Naive thymus-derived CD8-positive, alpha-beta T cell (primary cell): ENCODE measurements at regions not wholly inside any gene's neighbourhood (a gene's known extent, or its start where the extent isn't known, plus 50 kb on each side); places are given as distances from the start of the nearest gene placed in this dataset.

ENCODE experiments used
- ATAC-seq, 2 donors: fragments of 150-1000 bp; cut with Tn5 transposase in 1 of 2; sonication (Bioruptor Pico), chemical (Tn5 transposase) in 1 of 2; 1 replicate in 1 of 2; 2 replicates in 1 of 2; pipeline ENCODE4 v1.10.0; 2021; ENCODE audit warnings: mild to moderate bottlenecking in 2 of 2, moderate library complexity in 2 of 2
- POLR2A ChIA-PET: fragments of 350-600 bp; sonication (Branson Sonifier 250); formaldehyde crosslinking; loops from one replicate; lab custom pipeline; 2021; ENCODE audit warnings: antibody characterized with exemption; lab: Charles Lee
- DNase-seq, 10 donors: peaks; one replicate each; pipeline versions ENCODE4 v3.0.0 to v3.0.0-alpha.2; 2020 to 2022
- H3K27ac Mint-ChIP-seq, 10 donors: one replicate each; pipeline ENCODE4 v1.8.0; 2020 to 2022; ENCODE audit warnings: mild to moderate bottlenecking in 10 of 10, mixed read lengths in 10 of 10, moderate library complexity in 4 of 10, inconsistent platforms in 1 of 10
- H3K27me3 Mint-ChIP-seq, 5 donors: one replicate each; pipeline ENCODE4 v1.8.0; 2021 to 2022; ENCODE audit warnings: mixed read lengths in 5 of 5
- H3K36me3 Mint-ChIP-seq, 3 donors: one replicate each; pipeline ENCODE4 v1.8.0; 2020 to 2022; ENCODE audit warnings: mixed read lengths in 3 of 3, mild to moderate bottlenecking in 2 of 3, inconsistent platforms in 1 of 3
- H3K4me1 Mint-ChIP-seq, 4 donors: one replicate each; pipeline ENCODE4 v1.8.0; 2021 to 2022; ENCODE audit warnings: mixed read lengths in 4 of 4
- H3K4me3 Mint-ChIP-seq, 10 donors: one replicate each; pipeline ENCODE4 v1.8.0; 2020 to 2022; ENCODE audit warnings: mild to moderate bottlenecking in 10 of 10, mixed read lengths in 10 of 10, moderate library complexity in 6 of 10, inconsistent platforms in 1 of 10
- H3K9me3 Mint-ChIP-seq, 9 donors: one replicate each; pipeline ENCODE4 v1.8.0; 2020 to 2022; ENCODE audit warnings: mixed read lengths in 9 of 9, mild to moderate bottlenecking in 3 of 9, inconsistent platforms in 1 of 9, moderate library complexity in 1 of 9

DNA sequence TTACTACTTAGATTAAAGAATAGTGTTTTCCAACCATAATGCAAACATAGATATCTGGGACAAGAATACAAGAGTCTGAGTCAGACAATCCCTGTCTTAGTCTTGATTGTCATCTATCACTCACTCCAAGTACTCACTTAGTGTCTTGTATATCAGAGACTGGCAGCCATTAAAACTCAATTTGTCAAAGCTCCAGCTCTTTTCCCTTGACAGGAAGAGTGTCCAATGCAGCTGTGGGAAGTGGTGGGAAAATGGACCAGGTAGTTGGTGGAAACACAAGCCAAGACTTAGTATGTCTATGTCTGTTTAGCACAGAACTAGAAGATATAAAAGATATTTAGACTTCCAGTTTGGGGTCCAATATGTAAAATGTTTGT, 271.6 kb upstream of the CLEC14A start:
- no peak overlapping the region for H3K27ac Mint-ChIP-seq
- peaks cover 0 to 20% (median 2%) of the 10 kb centered on the region in 5 donors for H3K27me3 Mint-ChIP-seq
- H3K36me3 Mint-ChIP-seq, result no peaks in the 10 kb centered on the region
- POLR2A ChIA-PET, result no interaction called here
- ATAC-seq (no peak), DNase-seq (no peak)
- peaks cover 0 to 10% (median 0%) of the 10 kb centered on the region in 9 donors for H3K9me3 Mint-ChIP-seq
- no peak overlapping the region for H3K4me3 Mint-ChIP-seq
- H3K4me1 Mint-ChIP-seq, result no peaks in the 10 kb centered on the region

DNA sequence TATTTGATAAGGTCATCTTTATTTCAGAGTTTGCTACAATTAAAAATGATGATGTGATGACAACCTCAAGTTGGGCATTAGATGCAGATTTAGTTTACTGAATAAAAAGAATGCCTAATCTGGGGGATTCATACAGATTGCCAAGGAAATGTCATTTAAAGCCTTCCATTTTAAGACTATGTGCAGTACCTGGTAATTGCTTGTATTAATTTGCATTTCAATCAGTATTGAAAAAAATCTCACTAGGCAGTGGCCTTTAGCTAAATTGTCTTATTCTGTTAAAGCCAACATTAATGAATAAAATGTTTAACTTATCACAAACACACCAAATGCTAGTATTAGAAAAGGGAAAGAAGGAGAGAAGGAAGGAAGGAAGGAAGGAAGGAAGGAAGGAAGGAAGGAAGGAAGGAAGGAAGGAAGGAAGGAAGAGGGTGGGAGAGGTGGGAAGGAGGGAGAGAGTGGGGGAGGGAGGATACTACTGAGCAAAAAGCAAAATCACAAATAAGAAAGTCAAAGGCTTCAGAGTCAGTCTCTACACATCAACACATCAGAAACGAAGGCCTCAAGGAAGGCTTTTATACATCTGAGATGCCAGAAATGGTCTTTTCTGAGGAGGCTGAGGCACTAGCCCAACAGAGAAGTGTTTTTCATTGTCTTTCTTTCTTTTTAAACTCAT, 271.1 kb upstream of the CLEC14A start:
- no peaks in the 10 kb centered on the region for H3K4me1 Mint-ChIP-seq
- POLR2A ChIA-PET, result no interaction called here
- peaks cover 0 to 10% (median 0%) of the 10 kb centered on the region in 9 donors for H3K9me3 Mint-ChIP-seq
- no peak overlapping the region for H3K4me3 Mint-ChIP-seq
- no peaks in the 10 kb centered on the region for H3K36me3 Mint-ChIP-seq
- H3K27ac Mint-ChIP-seq, result no peak overlapping the region
- peaks cover 0 to 20% (median 2%) of the 10 kb centered on the region in 5 donors for H3K27me3 Mint-ChIP-seq
- ATAC-seq (no peak), DNase-seq (no peak)

DNA sequence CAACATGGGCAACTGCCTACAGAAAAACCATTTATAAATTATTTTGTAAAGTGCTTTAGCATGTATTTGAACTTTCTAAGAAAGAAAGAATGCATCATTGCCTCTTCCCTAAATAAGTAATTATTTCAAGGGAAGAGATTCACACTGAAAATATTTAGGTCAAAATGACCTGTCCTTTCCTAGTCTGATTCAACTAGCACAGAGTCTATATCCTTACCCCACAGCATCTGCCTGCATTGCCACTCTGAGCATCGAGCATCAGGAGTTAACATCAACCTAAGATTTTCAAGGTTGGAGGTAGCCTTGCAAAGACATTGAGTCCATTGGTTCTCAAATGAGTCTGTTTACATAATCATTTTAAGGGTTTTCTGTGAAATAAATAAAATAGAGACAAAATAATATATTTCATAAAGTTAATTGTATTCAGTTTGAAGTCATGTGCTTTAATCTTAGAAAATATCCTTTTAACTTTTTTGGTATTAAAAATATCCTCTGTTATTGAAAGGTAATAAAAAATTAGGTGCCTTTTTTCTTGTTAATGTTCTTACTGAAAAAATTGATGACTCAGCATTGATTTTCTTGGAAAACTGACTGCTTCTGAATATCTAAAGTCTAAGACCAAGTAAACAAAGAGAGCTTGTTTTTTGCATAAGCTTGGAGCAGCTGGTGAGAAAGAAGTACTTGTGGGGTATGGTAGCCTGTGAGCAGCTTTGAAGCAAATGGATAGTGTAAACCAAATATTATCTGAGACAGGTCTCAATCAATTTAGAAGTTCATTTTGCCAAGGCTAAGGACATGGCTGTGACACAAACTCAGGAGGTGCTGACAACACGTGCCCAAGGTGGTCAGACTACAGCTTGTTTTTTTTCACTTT, 269.0 kb upstream of the CLEC14A start:
- DNase-seq (no peak), ATAC-seq (no peak)
- H3K27ac Mint-ChIP-seq, result no peak overlapping the region
- H3K9me3 Mint-ChIP-seq, result peaks cover 0 to 10% (median 0%) of the 10 kb centered on the region in 9 donors
- no peaks in the 10 kb centered on the region for H3K36me3 Mint-ChIP-seq
- H3K27me3 Mint-ChIP-seq, result peaks cover 0 to 20% (median 2%) of the 10 kb centered on the region in 5 donors
- no peak overlapping the region for H3K4me3 Mint-ChIP-seq
- POLR2A ChIA-PET, result no interaction called here
- no peaks in the 10 kb centered on the region for H3K4me1 Mint-ChIP-seq

DNA sequence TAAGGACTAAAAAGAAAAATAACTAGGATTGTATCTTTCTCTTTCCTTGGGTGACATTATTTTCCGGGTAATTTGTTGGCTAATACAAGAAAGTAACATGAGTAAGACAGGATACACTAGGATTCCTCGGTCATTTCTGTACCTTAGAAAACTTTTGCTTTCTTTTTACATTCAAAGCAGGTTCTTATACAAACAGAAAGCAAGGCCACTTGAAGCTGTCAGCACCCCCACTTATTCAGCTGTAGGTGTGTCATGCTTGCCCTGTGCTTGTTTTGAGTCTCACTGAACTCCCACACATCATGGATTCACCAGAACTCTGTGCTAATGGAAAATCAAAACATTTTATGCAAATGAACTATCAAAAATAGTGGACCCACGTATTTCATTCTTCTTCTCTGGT, 266.8 kb upstream of the CLEC14A start:
- Mint-ChIP-seq H3K36me3 (no peaks in the 10 kb centered on the region), H3K4me3 (no peak overlapping the region), H3K27me3 (peaks cover 0 to 13% (median 2%) of the 10 kb centered on the region in 5 donors), H3K9me3 (peaks cover 0 to 10% (median 0%) of the 10 kb centered on the region in 9 donors), H3K27ac (no peak overlapping the region), H3K4me1 (no peaks in the 10 kb centered on the region)
- POLR2A ChIA-PET, result no interaction called here
- DNase-seq (no peak), ATAC-seq (no peak)

DNA sequence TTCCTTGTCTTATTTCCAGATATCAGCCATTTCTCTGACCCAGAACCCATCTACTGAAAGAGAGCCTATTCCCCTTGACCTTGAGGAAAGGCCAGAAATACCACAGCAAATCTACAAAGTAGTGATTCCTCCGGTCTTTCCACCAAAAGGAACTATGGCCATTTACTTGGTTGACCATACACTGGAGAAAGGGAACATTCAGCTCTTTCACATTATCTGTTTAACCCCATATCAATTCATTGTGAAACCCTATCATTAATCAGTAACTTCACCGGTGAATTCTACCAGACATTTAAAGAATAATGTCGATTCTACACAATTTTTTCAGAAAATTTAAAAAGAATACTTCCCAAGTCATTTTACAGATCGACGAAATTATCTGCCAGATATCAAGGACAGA, 265.7 kb upstream of the CLEC14A start:
- Mint-ChIP-seq H3K4me3 (no peak overlapping the region), H3K36me3 (no peaks in the 10 kb centered on the region), H3K9me3 (peaks cover 0 to 4% (median 0%) of the 10 kb centered on the region in 9 donors), H3K27ac (no peak overlapping the region), H3K4me1 (no peaks in the 10 kb centered on the region), H3K27me3 (peaks cover 0 to 1% (median 0%) of the 10 kb centered on the region in 5 donors)
- DNase-seq (no peak), ATAC-seq (no peak)
- POLR2A ChIA-PET, result no interaction called here

DNA sequence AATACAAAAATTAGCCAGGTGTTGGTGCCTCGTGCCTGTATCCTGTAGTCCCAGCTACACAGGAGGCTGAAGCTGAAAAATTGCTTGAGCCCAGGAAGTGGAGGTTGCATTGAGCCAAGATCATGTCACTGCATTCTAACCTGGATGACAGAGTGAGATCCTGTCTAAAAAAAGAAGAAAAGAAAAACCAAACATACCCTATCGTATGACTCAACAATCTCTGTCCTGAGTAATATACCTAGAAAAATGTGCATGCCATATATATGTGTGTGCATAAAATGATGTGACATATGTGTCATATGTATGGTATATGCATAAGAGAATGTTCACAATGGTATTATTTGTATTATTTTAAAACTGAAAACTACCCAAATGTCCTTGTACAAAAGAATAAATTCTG, 261.5 kb upstream of the CLEC14A start:
- DNase-seq, result no peak
- ATAC-seq, result no peak
- Mint-ChIP-seq H3K27me3 (no peaks in the 10 kb centered on the region), H3K4me1 (no peaks in the 10 kb centered on the region), H3K27ac (no peak overlapping the region), H3K9me3 (peaks cover 0 to 4% (median 0%) of the 10 kb centered on the region in 9 donors), H3K36me3 (no peaks in the 10 kb centered on the region), H3K4me3 (no peak overlapping the region)
- POLR2A ChIA-PET, result no interaction called here

DNA sequence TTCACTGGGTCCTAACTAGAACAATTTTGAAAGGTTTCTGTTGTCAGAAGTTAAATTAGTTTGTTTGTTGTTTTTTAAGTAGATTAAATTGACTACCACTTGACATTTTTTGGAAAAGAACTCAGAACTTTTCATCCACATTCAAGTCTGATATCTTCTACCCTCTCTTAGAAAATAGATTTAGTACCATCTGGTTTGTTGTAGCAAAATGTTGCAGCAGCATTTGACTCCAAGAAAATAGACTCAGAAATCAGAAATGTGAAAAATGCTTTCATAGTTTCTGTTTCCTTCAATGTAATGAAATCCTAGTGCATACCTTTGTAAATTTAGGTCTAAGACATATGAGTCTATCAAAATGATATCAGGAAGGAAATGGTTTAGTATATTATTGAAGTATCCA, 256.3 kb upstream of the CLEC14A start:
- H3K36me3 Mint-ChIP-seq, result no peaks in the 10 kb centered on the region
- ATAC-seq (no peak), DNase-seq (no peak)
- H3K27me3 Mint-ChIP-seq, result peaks cover 0 to 13% (median 3%) of the 10 kb centered on the region in 5 donors
- H3K27ac Mint-ChIP-seq, result no peak overlapping the region
- H3K4me1 Mint-ChIP-seq, result no peaks in the 10 kb centered on the region
- POLR2A ChIA-PET, result no interaction called here
- H3K4me3 Mint-ChIP-seq, result no peak overlapping the region
- peaks cover 0 to 2% (median 0%) of the 10 kb centered on the region in 9 donors for H3K9me3 Mint-ChIP-seq

DNA sequence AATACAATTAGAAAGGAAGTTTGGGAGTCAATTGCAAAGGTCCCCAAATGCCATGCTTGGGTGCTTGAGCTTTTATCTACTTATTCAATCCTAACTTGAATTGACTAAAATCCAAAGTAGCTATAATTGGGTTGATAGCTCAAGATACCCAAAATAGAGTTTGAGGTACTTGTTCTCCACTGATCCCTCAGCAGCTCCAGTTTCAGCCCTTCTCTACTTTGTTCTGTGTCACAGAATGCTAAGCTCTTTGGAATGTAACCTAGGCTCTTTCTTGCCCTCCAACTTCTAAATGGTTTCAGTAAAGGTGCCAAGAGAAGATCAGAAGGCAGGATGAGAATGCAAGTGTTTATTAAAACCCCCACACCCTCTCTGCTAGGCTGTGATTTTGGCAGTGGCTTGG, 251.4 kb upstream of the CLEC14A start:
- no peak for ATAC-seq
- H3K27ac Mint-ChIP-seq, result no peak overlapping the region
- DNase-seq, result no peak
- H3K9me3 Mint-ChIP-seq, result peaks cover 0 to 3% (median 0%) of the 10 kb centered on the region in 9 donors
- POLR2A ChIA-PET, result no interaction called here
- no peak overlapping the region for H3K4me3 Mint-ChIP-seq
- peaks cover 0 to 20% (median 4%) of the 10 kb centered on the region in 5 donors for H3K27me3 Mint-ChIP-seq
- no peaks in the 10 kb centered on the region for H3K36me3 Mint-ChIP-seq
- H3K4me1 Mint-ChIP-seq, result no peaks in the 10 kb centered on the region

DNA sequence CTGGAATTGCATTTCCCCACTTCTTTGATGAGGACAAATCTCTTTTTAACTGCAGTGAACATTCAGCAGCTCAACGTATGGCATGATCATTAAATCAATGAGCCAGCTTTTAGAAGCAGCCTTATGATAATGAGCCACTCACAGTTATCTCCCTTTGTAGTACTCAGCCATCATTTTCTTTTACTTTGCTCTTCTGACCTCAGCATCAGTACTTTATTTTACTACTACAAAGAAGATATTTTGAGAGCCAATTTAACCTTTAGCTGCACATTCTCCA, 250.0 kb upstream of the CLEC14A start:
- no peak for ATAC-seq
- POLR2A ChIA-PET, result no interaction called here

DNA sequence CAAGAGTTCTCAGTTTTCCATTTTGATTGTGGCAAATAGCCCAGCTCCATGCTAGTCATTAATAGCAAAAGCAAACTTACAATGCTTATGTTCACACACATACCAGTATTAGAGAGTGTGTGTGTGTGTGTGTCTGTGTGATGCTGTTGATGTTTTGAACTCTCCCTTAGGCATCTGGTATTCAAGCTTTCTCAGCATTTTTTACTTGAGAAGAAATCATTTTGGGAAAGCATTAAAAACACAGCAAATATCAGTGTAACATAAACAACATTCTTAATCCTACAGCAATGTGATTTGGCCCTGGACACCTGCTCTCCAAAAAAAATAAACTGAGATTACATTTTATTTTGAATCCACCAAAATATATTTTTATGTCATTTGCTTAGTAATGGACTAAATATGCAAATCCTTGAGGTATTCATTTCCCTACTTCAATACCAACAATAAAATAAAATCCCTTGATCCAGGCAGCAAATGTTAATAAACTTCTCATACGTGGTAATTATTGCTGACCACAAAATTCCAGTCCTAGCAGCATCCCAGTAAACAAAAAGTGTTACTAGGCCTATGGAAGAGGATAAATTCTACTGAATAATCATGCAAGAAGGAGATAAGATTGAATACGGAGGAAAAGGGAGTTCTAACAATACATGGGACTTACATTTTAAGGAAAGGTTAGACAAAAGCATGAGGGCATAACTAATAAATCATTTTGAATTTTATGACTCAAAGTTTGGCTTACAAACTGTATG, 249.5 kb upstream of the CLEC14A start:
- Mint-ChIP-seq H3K36me3 (no peaks in the 10 kb centered on the region), H3K9me3 (peaks cover 0 to 9% (median 0%) of the 10 kb centered on the region in 9 donors), H3K4me3 (no peak overlapping the region), H3K27me3 (peaks cover 0 to 21% (median 5%) of the 10 kb centered on the region in 5 donors), H3K4me1 (no peaks in the 10 kb centered on the region), H3K27ac (no peak overlapping the region)
- ATAC-seq, result no peak
- no peak for DNase-seq
- POLR2A ChIA-PET, result no interaction called here

More for the DNA sequence above, 250.0 kb upstream of the CLEC14A start:
- H3K36me3 Mint-ChIP-seq, result no peaks in the 10 kb centered on the region
- H3K9me3 Mint-ChIP-seq, result peaks cover 0 to 4% (median 0%) of the 10 kb centered on the region in 9 donors
- H3K27me3 Mint-ChIP-seq, result peaks cover 0 to 21% (median 5%) of the 10 kb centered on the region in 5 donors
- H3K4me1 Mint-ChIP-seq, result no peaks in the 10 kb centered on the region
- H3K27ac Mint-ChIP-seq, result no peak overlapping the region
- H3K4me3 Mint-ChIP-seq, result no peak overlapping the region
- no peak for DNase-seq

DNA sequence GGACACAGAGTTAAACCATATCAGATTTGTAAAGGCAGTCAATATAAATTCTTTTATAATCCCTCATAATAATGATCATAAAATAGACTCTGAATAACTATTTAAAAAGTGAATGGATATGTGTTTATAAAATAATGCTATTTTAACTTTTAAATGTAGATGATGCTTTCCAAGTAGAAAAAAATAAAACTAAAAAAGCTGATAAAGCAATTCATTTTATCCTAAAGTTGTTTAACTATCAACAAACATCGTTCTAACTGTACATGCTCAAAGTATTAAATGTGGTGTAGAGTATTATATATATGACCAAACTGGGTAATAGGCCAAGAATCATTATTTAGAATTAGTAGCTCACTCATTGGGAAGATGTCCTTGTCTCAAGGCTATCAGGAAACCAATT, 248.3 kb upstream of the CLEC14A start:
- Mint-ChIP-seq H3K4me3 (no peak overlapping the region), H3K27me3 (peaks cover 0 to 19% (median 4%) of the 10 kb centered on the region in 5 donors), H3K36me3 (no peaks in the 10 kb centered on the region), H3K4me1 (no peaks in the 10 kb centered on the region), H3K27ac (no peak overlapping the region), H3K9me3 (peaks cover 0 to 11% (median 0%) of the 10 kb centered on the region in 9 donors)
- DNase-seq (no peak), ATAC-seq (no peak)
- POLR2A ChIA-PET, result no interaction called here

DNA sequence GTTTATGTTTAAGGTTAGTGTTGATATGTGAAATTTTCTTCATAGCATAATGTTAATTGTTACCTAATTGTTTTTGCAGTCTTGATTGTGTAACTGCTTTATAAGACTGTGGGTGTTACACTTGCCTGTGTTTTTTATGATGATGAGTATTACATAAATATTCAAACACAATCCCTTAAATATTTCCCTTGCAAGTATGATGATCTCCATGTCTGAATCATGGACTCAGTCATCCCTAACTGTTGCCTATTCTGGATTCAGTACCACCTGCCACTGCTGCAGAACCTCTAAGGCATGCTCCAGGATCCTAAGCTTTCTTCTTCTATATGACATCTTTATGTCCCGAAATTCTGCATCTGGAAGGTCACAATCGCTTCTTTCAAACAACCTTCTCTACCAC, 246.3 kb upstream of the CLEC14A start:
- ATAC-seq, result no peak
- Mint-ChIP-seq H3K4me1 (no peaks in the 10 kb centered on the region), H3K36me3 (no peaks in the 10 kb centered on the region), H3K27me3 (peaks cover 0 to 17% (median 3%) of the 10 kb centered on the region in 5 donors), H3K9me3 (peaks cover 0 to 11% (median 0%) of the 10 kb centered on the region in 9 donors), H3K4me3 (no peak overlapping the region), H3K27ac (no peak overlapping the region)
- DNase-seq, result no peak
- POLR2A ChIA-PET, result no interaction called here

DNA sequence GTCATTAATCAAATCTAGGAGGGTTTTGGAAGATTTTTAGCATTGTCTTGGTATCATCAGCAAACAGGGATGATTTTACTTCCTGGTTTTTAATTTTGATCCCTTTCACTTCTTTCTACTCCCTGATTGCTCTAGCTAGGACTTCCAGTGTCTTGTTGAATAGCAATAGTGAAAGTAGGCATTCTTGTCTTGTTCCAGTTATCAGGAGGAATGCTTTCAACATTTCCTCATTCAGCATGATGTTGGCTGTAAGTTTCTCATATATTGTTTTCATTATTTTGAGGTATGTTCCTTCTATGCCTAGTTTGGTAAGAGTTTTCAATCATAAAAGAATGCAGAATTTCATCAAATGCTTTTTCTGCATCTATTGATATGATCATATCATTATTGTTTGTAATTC, 244.2 kb upstream of the CLEC14A start:
- Mint-ChIP-seq H3K27ac (no peak overlapping the region), H3K4me3 (no peak overlapping the region), H3K4me1 (no peaks in the 10 kb centered on the region), H3K36me3 (no peaks in the 10 kb centered on the region), H3K9me3 (peaks cover 0 to 11% (median 4%) of the 10 kb centered on the region in 9 donors), H3K27me3 (peaks cover 0 to 17% (median 3%) of the 10 kb centered on the region in 5 donors)
- POLR2A ChIA-PET, result no interaction called here
- DNase-seq, result no peak
- no peak for ATAC-seq
